Suprapubic skin (tissue), 3 donors: ENCODE measurements at regions not wholly inside any gene's neighbourhood (a gene's known extent, or its start where the extent isn't known, plus 50 kb on each side); places are given as distances from the start of the nearest gene placed in this dataset.

Experiments used
- CTCF ChIP-seq, 2 donors: fragments of 200-600 bp in 1 of 2; fragments of 450-650 bp in 1 of 2; sonication (generic) in 1 of 2; IDR thresholded peaks; one replicate each; pipeline ENCODE4 v1.5.1; 2016 to 2019; ENCODE audit warnings: antibody characterized with exemption in 2 of 2, mild to moderate bottlenecking in 1 of 2, moderate library complexity in 1 of 2
- POLR2A ChIP-seq, 2 donors: fragments of 450-650 bp; IDR thresholded peaks; one replicate each; pipeline ENCODE4 v1.6.1; 2017; ENCODE audit warnings: antibody characterized with exemption in 2 of 2, mild to moderate bottlenecking in 2 of 2, moderate library complexity in 2 of 2

GRCh38 chr12:89861086-89861485 is 152.4 kb upstream of the ATP2B1 start:
- TF ChIP-seq CTCF (IDR thresholded peaks at IDR 0.05) (no peak), POLR2A (IDR thresholded peaks at IDR 0.05) (no peak)
